DOHH2 (cell line): ENCODE measurements at regions not wholly inside any gene's neighbourhood (a gene's known extent, or its start where the extent isn't known, plus 50 kb on each side); places are given as distances from the start of the nearest gene placed in this dataset.

Experiments used
- H3F3A ChIP-seq: fragments of 200-600 bp; sonication (generic), shearing (Covaris generic); 2 replicates; pipeline ENCODE4 v1.6.0; 2016; ENCODE audit warnings: antibody characterized with exemption, mild to moderate bottlenecking; ENCODE audit not compliant: control insufficient read depth, insufficient read depth
- H3K27ac ChIP-seq: fragments of 200-600 bp; sonication (generic); 2 replicates; pipeline ENCODE4 v1.5.1; 2014; ENCODE audit warnings: low read depth, mild to moderate bottlenecking, low read length, moderate library complexity
- H3K27me3 ChIP-seq: fragments of 200-600 bp; sonication (generic); 2 replicates; pipeline ENCODE4 v1.6.1; 2014; ENCODE audit warnings: mild to moderate bottlenecking, low read length, mixed read lengths; ENCODE audit not compliant: control insufficient read depth
- H3K36me3 ChIP-seq: fragments of 200-600 bp; sonication (generic); 2 replicates; pipeline ENCODE4 v1.6.1; 2014; ENCODE audit warnings: mild to moderate bottlenecking, low read length, moderate library complexity, mixed read lengths; ENCODE audit not compliant: control insufficient read depth
- H3K4me1 ChIP-seq: fragments of 200-600 bp; sonication (generic); 2 replicates; pipeline ENCODE4 v1.6.1; 2014; ENCODE audit warnings: mild to moderate bottlenecking, low read length, mixed read lengths; ENCODE audit not compliant: control insufficient read depth
- H3K4me2 ChIP-seq: fragments of 200-600 bp; sonication (generic); 2 replicates; pipeline ENCODE4 v1.6.0; 2014; ENCODE audit warnings: mild to moderate bottlenecking, low read length, moderate library complexity
- H3K4me3 ChIP-seq: fragments of 200-600 bp; sonication (generic); 2 replicates; pipeline ENCODE4 v1.5.1; 2014; ENCODE audit warnings: mild to moderate bottlenecking, low read length, mixed read lengths
- H3K79me2 ChIP-seq: fragments of 200-600 bp; sonication (generic); 2 replicates; pipeline ENCODE4 v1.6.1; 2014; ENCODE audit warnings: mild to moderate bottlenecking, low read length, mixed read lengths; ENCODE audit not compliant: control insufficient read depth
- H3K9me2 ChIP-seq: fragments of 200-600 bp; sonication (generic); replicated peaks from 2 replicates; pipeline ENCODE4 v1.6.1; 2014; ENCODE audit warnings: mild to moderate bottlenecking, low read length, mixed read lengths; ENCODE audit not compliant: control insufficient read depth
- H3K9me3 ChIP-seq: fragments of 200-600 bp; sonication (generic); 2 replicates; pipeline ENCODE4 v1.6.1; 2014; ENCODE audit warnings: antibody characterized with exemption, low read length, mixed read lengths; ENCODE audit not compliant: control insufficient read depth, insufficient read depth
- H4K20me1 ChIP-seq: fragments of 200-600 bp; sonication (generic); 2 replicates; pipeline ENCODE4 v1.6.0; 2014; ENCODE audit warnings: low read depth, mild to moderate bottlenecking, antibody characterized with exemption, low read length, moderate library complexity; ENCODE audit not compliant: control insufficient read depth, insufficient read depth
- CTCF ChIP-seq: fragments of 200-600 bp; sonication (generic); IDR thresholded peaks from one replicate; pipeline ENCODE4 v1.5.1; 2014; ENCODE audit warnings: antibody characterized with exemption, mild to moderate bottlenecking, low read depth, low read length; ENCODE audit not compliant: poor library complexity, severe bottlenecking
- EZH2phosphoT487 ChIP-seq: fragments of 200-600 bp; sonication (generic); IDR thresholded peaks from 2 replicates; pipeline ENCODE4 v1.6.1; 2017; ENCODE audit warnings: borderline replicate concordance, mild to moderate bottlenecking, antibody characterized with exemption, low read length, moderate library complexity, mixed read lengths

- no peak overlapping the region for H3K4me3 ChIP-seq
- no peak for TF ChIP-seq EZH2phosphoT487
- no peak for TF ChIP-seq CTCF
- no peaks in the 10 kb centered on the region for H3K36me3 ChIP-seq
- no peaks in the 10 kb centered on the region for H3K9me2 ChIP-seq
- no peaks in the 10 kb centered on the region for H3K27me3 ChIP-seq
- H3K4me1 ChIP-seq: no peaks in the 10 kb centered on the region
- no peaks in the 10 kb centered on the region for H3K9me3 ChIP-seq
- no peaks in the 10 kb centered on the region for H4K20me1 ChIP-seq
- no peak overlapping the region for H3K4me2 ChIP-seq
- no peaks in the 10 kb centered on the region for H3K79me2 ChIP-seq
- H3K27ac ChIP-seq: no peak overlapping the region
- no peaks in the 10 kb centered on the region for H3F3A ChIP-seq
Observed at GRCh38 chr7:106386958-106387357, 102.2 kb upstream of the NAMPT start.

- Histone ChIP-seq H3K4me2 (no peak overlapping the region), H3K4me3 (no peak overlapping the region)
Observed at GRCh38 chr7:106384373-106384772, 99.6 kb upstream of the NAMPT start.

DNA sequence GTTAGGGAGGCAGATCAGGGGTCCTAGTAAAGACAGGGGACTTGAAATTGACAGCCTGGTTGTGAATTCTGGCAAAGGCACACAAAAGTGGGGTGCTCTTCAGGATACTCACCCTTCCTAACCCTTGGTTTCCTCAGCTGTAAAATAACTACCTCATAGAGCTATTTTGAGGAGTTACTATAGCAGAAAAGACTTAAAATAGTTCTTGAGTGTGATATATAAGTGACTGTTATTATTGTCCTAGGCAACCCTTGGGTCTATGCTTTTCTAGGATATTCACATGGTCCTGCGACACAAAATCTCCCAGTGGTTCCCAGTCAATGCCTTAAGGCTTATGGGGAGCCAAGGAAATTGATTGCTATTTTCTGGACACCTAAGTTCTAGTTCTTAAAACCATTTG, 98.1 kb upstream of the NAMPT start:
- Histone ChIP-seq H3K79me2 (no peaks in the 10 kb centered on the region), H3K27ac (no peak overlapping the region), H3F3A (no peaks in the 10 kb centered on the region), H3K36me3 (no peaks in the 10 kb centered on the region), H3K9me3 (no peaks in the 10 kb centered on the region), H4K20me1 (no peaks in the 10 kb centered on the region), H3K4me3 (no peak overlapping the region), H3K4me1 (no peaks in the 10 kb centered on the region), H3K9me2 (no peaks in the 10 kb centered on the region), H3K4me2 (no peak overlapping the region), H3K27me3 (peaks cover 9% of the 10 kb centered on the region; the same call in 1 of the 2 replicates)
- TF ChIP-seq CTCF (no peak), EZH2phosphoT487 (no peak)

More at GRCh38 chr7:106384373-106384772, 99.6 kb upstream of the NAMPT start:
- no peaks in the 10 kb centered on the region for H4K20me1 ChIP-seq
- H3F3A ChIP-seq: no peaks in the 10 kb centered on the region
- no peaks in the 10 kb centered on the region for H3K79me2 ChIP-seq
- TF ChIP-seq EZH2phosphoT487 (no peak), CTCF (no peak)
- H3K27ac ChIP-seq: no peak overlapping the region
- H3K9me2 ChIP-seq: no peaks in the 10 kb centered on the region
- no peaks in the 10 kb centered on the region for H3K36me3 ChIP-seq
- peaks cover 8% of the 10 kb centered on the region; the same call in 1 of the 2 replicates for H3K27me3 ChIP-seq
- no peaks in the 10 kb centered on the region for H3K4me1 ChIP-seq
- no peaks in the 10 kb centered on the region for H3K9me3 ChIP-seq
